ENCODE measurements at regions not wholly inside any gene's neighbourhood (a gene's known extent, or its start where the extent isn't known, plus 50 kb on each side); places are given as distances from the start of the nearest gene placed in this dataset.

DNA sequence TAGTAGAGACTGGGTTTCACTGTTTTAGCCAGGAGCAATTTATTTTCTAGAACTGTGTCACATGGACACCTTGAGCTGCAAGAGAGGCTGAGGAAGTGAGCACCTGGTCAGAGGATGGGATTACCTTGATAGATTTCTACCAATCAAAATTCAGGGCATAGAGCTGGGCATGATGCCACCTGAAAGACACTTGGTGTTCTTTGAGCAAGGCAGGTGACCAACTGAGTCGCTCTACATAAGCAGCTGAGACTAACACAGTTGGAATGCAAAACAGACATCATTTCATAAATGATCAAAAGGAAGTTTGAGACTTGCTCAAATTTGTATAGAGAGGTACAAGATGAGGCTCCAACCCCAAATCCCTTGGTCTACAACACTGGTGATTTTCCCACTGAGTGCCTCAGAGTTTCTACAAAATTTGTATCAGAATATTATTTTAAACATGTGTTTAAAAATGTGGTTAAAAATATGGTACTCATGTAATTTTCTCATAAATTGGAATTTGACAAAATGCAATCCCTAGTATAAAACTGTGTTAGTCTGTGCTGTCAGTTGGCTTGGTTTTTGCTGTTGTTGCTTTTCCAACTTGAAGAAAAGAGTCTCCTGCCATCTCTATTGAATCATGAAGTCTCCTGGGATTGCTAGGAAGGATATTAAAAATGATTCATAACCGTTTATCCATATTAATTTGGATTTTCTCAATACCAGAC lies 156.4 kb upstream of the MDFIC start:
- TF ChIP-seq, protein P1, sequence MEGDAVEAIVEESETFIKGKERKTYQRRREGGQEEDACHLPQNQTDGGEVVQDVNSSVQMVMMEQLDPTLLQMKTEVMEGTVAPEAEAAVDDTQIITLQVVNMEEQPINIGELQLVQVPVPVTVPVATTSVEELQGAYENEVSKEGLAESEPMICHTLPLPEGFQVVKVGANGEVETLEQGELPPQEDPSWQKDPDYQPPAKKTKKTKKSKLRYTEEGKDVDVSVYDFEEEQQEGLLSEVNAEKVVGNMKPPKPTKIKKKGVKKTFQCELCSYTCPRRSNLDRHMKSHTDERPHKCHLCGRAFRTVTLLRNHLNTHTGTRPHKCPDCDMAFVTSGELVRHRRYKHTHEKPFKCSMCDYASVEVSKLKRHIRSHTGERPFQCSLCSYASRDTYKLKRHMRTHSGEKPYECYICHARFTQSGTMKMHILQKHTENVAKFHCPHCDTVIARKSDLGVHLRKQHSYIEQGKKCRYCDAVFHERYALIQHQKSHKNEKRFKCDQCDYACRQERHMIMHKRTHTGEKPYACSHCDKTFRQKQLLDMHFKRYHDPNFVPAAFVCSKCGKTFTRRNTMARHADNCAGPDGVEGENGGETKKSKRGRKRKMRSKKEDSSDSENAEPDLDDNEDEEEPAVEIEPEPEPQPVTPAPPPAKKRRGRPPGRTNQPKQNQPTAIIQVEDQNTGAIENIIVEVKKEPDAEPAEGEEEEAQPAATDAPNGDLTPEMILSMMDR (IDR thresholded peaks at IDR 0.05): no peak
- TF ChIP-seq EP300 (IDR thresholded peaks at IDR 0.05) (no peak), POLR2AphosphoS5 (IDR thresholded peaks at IDR 0.05) (no peak), POLR2A (IDR thresholded peaks at IDR 0.05) (no peak)
- H3K9me3 ChIP-seq: no peaks in the 10 kb centered on the region
- no peaks in the 10 kb centered on the region for H3K4me1 ChIP-seq
- H3K27me3 ChIP-seq: no peaks in the 10 kb centered on the region
- WGBS, 2 donors (ENCODE audit: low coverage in 1 of 2): 67 to 80% methylated on average over 2 of the region's 2 CpGs
- ATAC-seq: no peak
- no peak overlapping the region for H3K4me3 ChIP-seq
- H3K36me3 ChIP-seq: no peaks in the 10 kb centered on the region
- no peak overlapping the region for H3K27ac ChIP-seq

DNA sequence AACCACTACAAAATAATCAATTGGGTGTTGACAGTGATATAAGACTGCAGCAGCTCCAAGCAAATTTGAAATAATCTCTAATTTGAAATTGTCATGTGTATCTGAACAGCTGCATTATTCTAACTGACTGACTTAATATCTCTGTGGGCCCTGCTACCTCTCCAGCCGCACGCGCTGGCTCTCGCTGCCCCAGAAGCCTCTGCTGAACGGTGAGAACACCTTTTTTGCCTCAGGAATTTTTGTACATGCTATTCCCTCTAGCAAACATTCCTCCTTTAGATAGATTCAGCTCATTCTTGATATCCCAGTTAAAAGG lies 155.9 kb upstream of the MDFIC start:
- ATAC-seq: no peak
- Histone ChIP-seq H3K36me3 (no peaks in the 10 kb centered on the region), H3K4me3 (no peak overlapping the region), H3K9me3 (no peaks in the 10 kb centered on the region), H3K27ac (no peak overlapping the region), H3K4me1 (no peaks in the 10 kb centered on the region), H3K27me3 (no peaks in the 10 kb centered on the region)
- WGBS, 2 donors (ENCODE audit: low coverage in 1 of 2): 95 to 100% methylated on average over 3 to 5 of the region's 5 CpGs
- no peak for TF ChIP-seq POLR2A (IDR thresholded peaks at IDR 0.05)
- no peak for TF ChIP-seq POLR2AphosphoS5 (IDR thresholded peaks at IDR 0.05)
- no peak for TF ChIP-seq EP300 (IDR thresholded peaks at IDR 0.05)
- TF ChIP-seq, protein P1 (IDR thresholded peaks at IDR 0.05): no peak

DNA sequence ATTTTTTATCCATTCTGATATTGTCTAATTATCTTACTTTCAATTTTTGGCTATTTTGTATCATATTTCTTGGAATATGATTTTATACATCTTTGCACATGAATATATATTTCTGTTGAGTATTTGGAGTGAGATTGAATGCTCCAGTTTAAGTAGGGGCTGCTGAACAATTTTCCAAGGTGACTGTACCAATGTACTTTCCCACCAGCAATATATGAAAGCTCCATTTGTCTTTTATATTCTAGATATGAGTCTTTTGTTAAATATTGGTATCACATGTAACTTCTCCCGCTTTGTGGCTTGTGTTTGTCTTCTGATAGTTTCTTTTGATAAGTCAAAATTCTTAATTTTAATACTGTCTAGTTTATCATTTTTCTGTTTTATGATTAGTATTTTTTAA lies 144.6 kb upstream of the MDFIC start:
- 100% methylated on average over 1 of the region's 1 CpG for WGBS, 2 donors (ENCODE audit: low coverage in 1 of 2)
- Histone ChIP-seq H3K27me3 (no peaks in the 10 kb centered on the region), H3K4me3 (no peak overlapping the region), H3K27ac (no peak overlapping the region), H3K9me3 (no peaks in the 10 kb centered on the region), H3K4me1 (no peaks in the 10 kb centered on the region), H3K36me3 (no peaks in the 10 kb centered on the region)
- ATAC-seq: no peak
- TF ChIP-seq, protein P1 (IDR thresholded peaks at IDR 0.05): no peak

DNA sequence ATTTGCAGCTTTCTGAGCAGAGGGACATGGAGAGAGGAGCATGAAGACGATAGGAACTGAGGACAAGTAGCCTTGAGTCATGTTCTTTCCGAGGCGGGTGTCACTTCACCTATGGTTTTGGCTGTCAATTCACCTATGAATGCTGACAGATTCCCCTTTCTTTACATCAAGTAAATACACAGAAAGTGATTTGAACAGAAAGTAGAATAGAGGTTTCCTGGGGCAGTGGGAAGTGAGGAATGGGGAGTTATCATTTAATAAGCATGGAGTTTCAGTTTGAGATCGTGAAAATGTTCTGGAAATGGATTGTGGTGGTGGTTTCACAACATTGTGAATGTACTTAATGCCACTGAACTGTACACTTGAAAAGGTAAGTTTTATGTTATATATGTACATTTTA lies 138.4 kb upstream of the MDFIC start:
- Histone ChIP-seq H3K27ac (no peak overlapping the region), H3K27me3 (no peaks in the 10 kb centered on the region), H3K9me3 (no peaks in the 10 kb centered on the region), H3K4me1 (no peaks in the 10 kb centered on the region), H3K36me3 (no peaks in the 10 kb centered on the region), H3K4me3 (no peak overlapping the region)
- no peak for ATAC-seq
- TF ChIP-seq POLR2A (IDR thresholded peaks at IDR 0.05) (no peak), POLR2AphosphoS5 (IDR thresholded peaks at IDR 0.05) (no peak), EP300 (IDR thresholded peaks at IDR 0.05) (no peak)
- TF ChIP-seq, protein P1 (IDR thresholded peaks at IDR 0.05): no peak
- 81 to 96% methylated on average over 4 of the region's 4 CpGs for WGBS, 2 donors (ENCODE audit: low coverage in 1 of 2)

DNA sequence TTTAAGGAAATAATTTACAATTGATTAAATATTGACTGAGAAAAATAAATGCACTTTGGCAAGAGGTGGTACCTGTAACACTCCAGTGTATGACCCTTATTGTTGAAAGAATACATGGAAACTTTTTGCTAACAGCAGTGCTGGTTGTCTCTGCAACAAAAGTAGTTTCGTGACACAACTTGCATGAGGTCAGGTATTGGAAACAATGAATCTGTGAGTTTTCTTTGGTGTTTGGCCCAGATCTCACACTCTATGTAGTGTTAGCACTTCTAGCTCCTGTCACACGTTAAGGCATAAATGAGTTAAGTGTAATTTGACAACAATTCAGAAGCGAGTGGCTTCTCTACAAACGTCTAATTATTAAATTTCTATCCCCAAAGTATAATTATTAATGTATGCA lies 137.7 kb upstream of the MDFIC start:
- H3K27me3 ChIP-seq: no peaks in the 10 kb centered on the region
- ATAC-seq: no peak
- no peaks in the 10 kb centered on the region for H3K36me3 ChIP-seq
- H3K4me3 ChIP-seq: no peak overlapping the region
- H3K27ac ChIP-seq: no peak overlapping the region
- WGBS, 2 donors (ENCODE audit: low coverage in 1 of 2): 79 to 84% methylated on average over 4 of the region's 4 CpGs
- no peaks in the 10 kb centered on the region for H3K9me3 ChIP-seq
- H3K4me1 ChIP-seq: no peaks in the 10 kb centered on the region
- TF ChIP-seq, protein P1 (IDR thresholded peaks at IDR 0.05): no peak
- TF ChIP-seq EP300 (IDR thresholded peaks at IDR 0.05) (no peak), POLR2A (IDR thresholded peaks at IDR 0.05) (no peak), POLR2AphosphoS5 (IDR thresholded peaks at IDR 0.05) (no peak)
